ENCODE measurements at regions not wholly inside any gene's neighbourhood (a gene's known extent, or its start where the extent isn't known, plus 50 kb on each side); places are given as distances from the start of the nearest gene placed in this dataset.

GRCh38 chr4:164648849-164649212, 105.1 kb upstream of the SMIM31 start:
- no peaks in the 10 kb centered on the region for H3K27me3 ChIP-seq (replicated peaks in 1 of 4; ENCODE audit: control insufficient read depth in 3 of 4, extremely low read depth in 1 of 4, insufficient read depth in 3 of 4, low read length in 3 of 4)
- H3K79me2 ChIP-seq (ENCODE audit: control insufficient read depth in 1 of 2, insufficient read depth in 2 of 2, low read length in 2 of 2) = no peaks in the 10 kb centered on the region
- no peak overlapping the region for H3K4me3 ChIP-seq (ENCODE audit: extremely low read depth in 1 of 4, insufficient read depth in 2 of 4, low read depth in 3 of 4, low read length in 4 of 4)
- H4K5ac ChIP-seq (ENCODE audit: insufficient read length, low read depth, low read length) = no peak overlapping the region
- no peak overlapping the region for H3K23ac ChIP-seq (ENCODE audit: insufficient read length)
- H3K9me3 ChIP-seq (ENCODE audit: insufficient read depth in 2 of 2, low read depth in 1 of 2, low read length in 1 of 2) = no peaks in the 10 kb centered on the region
- H2BK15ac ChIP-seq (ENCODE audit: low read length) = no peak overlapping the region
- no peak overlapping the region for H3K9ac ChIP-seq (replicated peaks in 1 of 4; ENCODE audit: extremely low read depth in 1 of 4, low read depth in 3 of 4, low read length in 3 of 4)
- no peaks in the 10 kb centered on the region for H4K20me1 ChIP-seq (replicated peaks in 1 of 2; ENCODE audit: control insufficient read depth in 1 of 2, insufficient read depth in 2 of 2, low read length in 2 of 2)
- FAIRE-seq (no peak), DNase-seq (ENCODE audit: low read depth in 1 of 2, low spot score in 2 of 2) (no peak)
- 84% methylated on average over 4 of the region's 4 CpGs; no CpG with 5 or more reads in 1 of the 2 experiments for WGBS, 2 experiments (ENCODE audit: extremely low coverage in 1 of 2, insufficient coverage in 1 of 2, insufficient read length in 1 of 2, insufficient replicate concordance in 2 of 2, low coverage in 1 of 2, low lambda C conversion rate in 2 of 2, missing lambda C conversion rate in 1 of 2)
- no peak overlapping the region for H3K18ac ChIP-seq (ENCODE audit: extremely low read depth, low read length)
- H3K56ac ChIP-seq (replicated peaks; ENCODE audit: insufficient read length, low read depth, low read length) = no peak overlapping the region
- H3K4me1 ChIP-seq (replicated peaks in 1 of 4; ENCODE audit: control insufficient read depth in 3 of 4, insufficient read depth in 4 of 4, low read length in 3 of 4) = no peaks in the 10 kb centered on the region
- POLR2A ChIA-PET (ENCODE audit: partially characterized antibody) = no interaction called here
- no peaks in the 10 kb centered on the region for H3K23me2 ChIP-seq (ENCODE audit: low read depth, low read length)
- H3K79me1 ChIP-seq (ENCODE audit: low read depth, low read length) = no peaks in the 10 kb centered on the region
- no peak overlapping the region for H3K4ac ChIP-seq (replicated peaks; ENCODE audit: insufficient read length, low read depth, low read length)
- no peaks in the 10 kb centered on the region for H3K36me3 ChIP-seq (ENCODE audit: control insufficient read depth in 2 of 4, insufficient read depth in 4 of 4, low read length in 3 of 4)
- no peak overlapping the region for H3K4me2 ChIP-seq (ENCODE audit: insufficient read depth in 1 of 2, low read depth in 2 of 2, low read length in 2 of 2)
- H2AFZ ChIP-seq (ENCODE audit: low read length) = no peak overlapping the region
- no peak overlapping the region for H3K27ac ChIP-seq (ENCODE audit: low read depth, low read length)
- H2BK12ac ChIP-seq (ENCODE audit: low read depth, low read length) = no peak overlapping the region
- H2BK20ac ChIP-seq (ENCODE audit: low read length) = no peak overlapping the region
- no peak overlapping the region for H4K8ac ChIP-seq (ENCODE audit: extremely low read depth, insufficient read depth, low read length)
- H2BK5ac ChIP-seq (ENCODE audit: low read depth, low read length) = no peak overlapping the region
- H2AK5ac ChIP-seq (ENCODE audit: low read depth, low read length) = no peak overlapping the region
- CTCF ChIA-PET (ENCODE audit: partially characterized antibody) = no interaction called here
- H2BK120ac ChIP-seq (replicated peaks; ENCODE audit: low read depth, low read length) = no peak overlapping the region
- no peak overlapping the region for H3K14ac ChIP-seq (ENCODE audit: insufficient read length)
- H4K91ac ChIP-seq (replicated peaks; ENCODE audit: insufficient read length, low read length) = no peak overlapping the region
- TF ChIP-seq KDM5A (IDR thresholded peaks at IDR 0.05; ENCODE audit: low read length) = no peak
- TF ChIP-seq SIRT6 (IDR thresholded peaks at IDR 0.05; ENCODE audit: low read length) = no peak
- no peak for TF ChIP-seq SAP30 (IDR thresholded peaks at IDR 0.05; ENCODE audit: insufficient read depth, insufficient replicate concordance, low read length)
- TF ChIP-seq BRCA1 (IDR thresholded peaks at IDR 0.05; ENCODE audit: low read depth, low read length) = no peak
- no peak for TF ChIP-seq SP4 (IDR thresholded peaks at IDR 0.05; ENCODE audit: low read length)
- TF ChIP-seq NANOG (IDR thresholded peaks at IDR 0.05; ENCODE audit: insufficient read depth, low read depth, low read length, poor library complexity, severe bottlenecking) = no peak
- no peak for TF ChIP-seq JUND (IDR thresholded peaks at IDR 0.05; ENCODE audit: low read length)
- no peak for TF ChIP-seq CTCF (IDR thresholded peaks at IDR 0.05; ENCODE audit: control extremely low read depth in 1 of 3, insufficient read depth in 1 of 3, low read depth in 1 of 3, low read length in 3 of 3)
- TF ChIP-seq CTBP2 (IDR thresholded peaks at IDR 0.05; ENCODE audit: borderline replicate concordance, insufficient read depth, insufficient read length, low read length) = no peak
- TF ChIP-seq POLR2AphosphoS5 (IDR thresholded peaks at IDR 0.05; ENCODE audit: low read depth, low read length) = no peak

All from H1 (cell line).